ENCODE measurements at regions not wholly inside any gene's neighbourhood (a gene's known extent, or its start where the extent isn't known, plus 50 kb on each side); places are given as distances from the start of the nearest gene placed in this dataset.

GRCh38 chr7:121456785-121457359 is 60.8 kb upstream of the FAM3C start:
- Histone ChIP-seq H4K5ac (ENCODE audit: low read length) (no peak overlapping the region), H3K27ac (ENCODE audit: low read depth, low read length) (no peak overlapping the region), H2BK120ac (ENCODE audit: low read depth, low read length) (no peak overlapping the region), H3K79me2 (ENCODE audit: control insufficient read depth, insufficient read depth, low read length) (no peaks in the 10 kb centered on the region), H3K79me1 (ENCODE audit: low read length) (no peaks in the 10 kb centered on the region), H3K56ac (ENCODE audit: low read length) (no peak overlapping the region), H2BK5ac (ENCODE audit: low read length) (no peak overlapping the region), H3K4me2 (ENCODE audit: low read length) (no peak overlapping the region), H3K9ac (ENCODE audit: low read length) (no peak overlapping the region), H3K27me3 (ENCODE audit: insufficient read depth, low read length, poor library complexity) (no peaks in the 10 kb centered on the region), H4K8ac (ENCODE audit: low read depth, low read length) (no peak overlapping the region), H2AK5ac (ENCODE audit: low read length) (no peak overlapping the region), H3K4me1 (ENCODE audit: control insufficient read depth, low read depth, low read length) (peaks cover 1% of the 10 kb centered on the region), H3K18ac (ENCODE audit: low read length) (no peak overlapping the region), H3K4ac (ENCODE audit: low read depth, low read length) (no peak overlapping the region), H3K23ac (ENCODE audit: low read length) (no peak overlapping the region), H3K4me3 (ENCODE audit: low read length) (no peak overlapping the region), H2BK15ac (replicated peaks; ENCODE audit: low read depth) (no peak overlapping the region), H3K36me3 (ENCODE audit: control insufficient read depth, insufficient read depth, low read length) (no peaks in the 10 kb centered on the region)
- WGBS (ENCODE audit: extremely low coverage, insufficient coverage, low lambda C conversion rate): no CpG with 5 or more reads among the region's 3 CpGs
- no peak for DNase-seq

GRCh38 chr7:121456015-121456414 is 59.9 kb upstream of the FAM3C start:
- Histone ChIP-seq H3K4ac (ENCODE audit: low read depth, low read length) (no peak overlapping the region), H3K27ac (ENCODE audit: low read depth, low read length) (no peak overlapping the region), H3K56ac (ENCODE audit: low read length) (no peak overlapping the region), H3K79me1 (ENCODE audit: low read length) (no peaks in the 10 kb centered on the region), H3K18ac (ENCODE audit: low read length) (no peak overlapping the region), H2BK120ac (ENCODE audit: low read depth, low read length) (no peak overlapping the region), H2AK5ac (ENCODE audit: low read length) (no peak overlapping the region), H3K4me2 (ENCODE audit: low read length) (no peak overlapping the region), H4K8ac (ENCODE audit: low read depth, low read length) (no peak overlapping the region), H3K4me3 (ENCODE audit: low read length) (no peak overlapping the region), H3K9ac (ENCODE audit: low read length) (no peak overlapping the region), H3K79me2 (ENCODE audit: control insufficient read depth, insufficient read depth, low read length) (no peaks in the 10 kb centered on the region), H2BK15ac (replicated peaks; ENCODE audit: low read depth) (no peak overlapping the region), H2BK5ac (ENCODE audit: low read length) (no peak overlapping the region), H4K5ac (ENCODE audit: low read length) (no peak overlapping the region), H3K4me1 (ENCODE audit: control insufficient read depth, low read depth, low read length) (peaks cover 1% of the 10 kb centered on the region), H3K36me3 (ENCODE audit: control insufficient read depth, insufficient read depth, low read length) (no peaks in the 10 kb centered on the region), H3K23ac (ENCODE audit: low read length) (no peak overlapping the region), H3K27me3 (ENCODE audit: insufficient read depth, low read length, poor library complexity) (no peaks in the 10 kb centered on the region)
- DNase-seq: no peak
- WGBS (ENCODE audit: extremely low coverage, insufficient coverage, low lambda C conversion rate): no CpG with 5 or more reads among the region's 1 CpG

GRCh38 chr7:121452389-121452788 is 56.3 kb upstream of the FAM3C start:
- Histone ChIP-seq H3K56ac (ENCODE audit: low read length) (no peak overlapping the region), H2BK15ac (replicated peaks; ENCODE audit: low read depth) (no peak overlapping the region), H3K18ac (ENCODE audit: low read length) (no peak overlapping the region), H3K4me3 (ENCODE audit: low read length) (no peak overlapping the region), H3K4me1 (ENCODE audit: control insufficient read depth, low read depth, low read length) (peaks cover 1% of the 10 kb centered on the region), H3K23ac (ENCODE audit: low read length) (no peak overlapping the region), H3K4ac (ENCODE audit: low read depth, low read length) (no peak overlapping the region), H2BK5ac (ENCODE audit: low read length) (no peak overlapping the region), H3K36me3 (ENCODE audit: control insufficient read depth, insufficient read depth, low read length) (no peaks in the 10 kb centered on the region), H3K9ac (ENCODE audit: low read length) (no peak overlapping the region), H3K79me2 (ENCODE audit: control insufficient read depth, insufficient read depth, low read length) (no peaks in the 10 kb centered on the region), H3K27ac (ENCODE audit: low read depth, low read length) (no peak overlapping the region), H2BK120ac (ENCODE audit: low read depth, low read length) (no peak overlapping the region), H3K27me3 (ENCODE audit: insufficient read depth, low read length, poor library complexity) (no peaks in the 10 kb centered on the region), H4K8ac (ENCODE audit: low read depth, low read length) (no peak overlapping the region), H3K79me1 (ENCODE audit: low read length) (no peaks in the 10 kb centered on the region), H4K5ac (ENCODE audit: low read length) (no peak overlapping the region), H2AK5ac (ENCODE audit: low read length) (no peak overlapping the region), H3K4me2 (ENCODE audit: low read length) (no peak overlapping the region)
- no peak for DNase-seq

- Histone ChIP-seq H4K8ac (ENCODE audit: low read depth, low read length) (no peak overlapping the region), H3K27ac (ENCODE audit: low read depth, low read length) (no peak overlapping the region), H3K18ac (ENCODE audit: low read length) (no peak overlapping the region), H2BK5ac (ENCODE audit: low read length) (no peak overlapping the region), H2BK120ac (ENCODE audit: low read depth, low read length) (no peak overlapping the region), H3K79me1 (ENCODE audit: low read length) (no peaks in the 10 kb centered on the region), H3K4ac (ENCODE audit: low read depth, low read length) (no peak overlapping the region), H3K27me3 (ENCODE audit: insufficient read depth, low read length, poor library complexity) (no peaks in the 10 kb centered on the region), H3K36me3 (ENCODE audit: control insufficient read depth, insufficient read depth, low read length) (no peaks in the 10 kb centered on the region), H3K4me3 (ENCODE audit: low read length) (no peak overlapping the region), H3K56ac (ENCODE audit: low read length) (no peak overlapping the region), H3K9ac (ENCODE audit: low read length) (no peak overlapping the region), H3K4me1 (ENCODE audit: control insufficient read depth, low read depth, low read length) (peaks cover 1% of the 10 kb centered on the region), H3K4me2 (ENCODE audit: low read length) (no peak overlapping the region), H2BK15ac (replicated peaks; ENCODE audit: low read depth) (no peak overlapping the region), H4K5ac (ENCODE audit: low read length) (no peak overlapping the region), H2AK5ac (ENCODE audit: low read length) (no peak overlapping the region), H3K23ac (ENCODE audit: low read length) (no peak overlapping the region), H3K79me2 (ENCODE audit: control insufficient read depth, insufficient read depth, low read length) (no peaks in the 10 kb centered on the region)
- no CpG with 5 or more reads among the region's 5 CpGs for WGBS (ENCODE audit: extremely low coverage, insufficient coverage, low lambda C conversion rate)
- no peak for DNase-seq
These were observed 55.4 kb upstream of the FAM3C start for GRCh38 chr7:121451367-121452094.

GRCh38 chr7:121450631-121451198 is 54.6 kb upstream of the FAM3C start:
- DNase-seq: no peak
- H3K79me1 ChIP-seq (ENCODE audit: low read length): no peaks in the 10 kb centered on the region
- no CpG with 5 or more reads among the region's 2 CpGs for WGBS (ENCODE audit: extremely low coverage, insufficient coverage, low lambda C conversion rate)

More at GRCh38 chr7:121450631-121451198, 54.6 kb upstream of the FAM3C start:
- Histone ChIP-seq H3K23ac (ENCODE audit: low read length) (no peak overlapping the region), H3K18ac (ENCODE audit: low read length) (no peak overlapping the region), H2BK15ac (replicated peaks; ENCODE audit: low read depth) (no peak overlapping the region), H3K4me1 (ENCODE audit: control insufficient read depth, low read depth, low read length) (no peaks in the 10 kb centered on the region), H4K5ac (ENCODE audit: low read length) (no peak overlapping the region), H3K4ac (ENCODE audit: low read depth, low read length) (no peak overlapping the region), H2BK120ac (ENCODE audit: low read depth, low read length) (no peak overlapping the region), H3K9ac (ENCODE audit: low read length) (no peak overlapping the region), H3K79me2 (ENCODE audit: control insufficient read depth, insufficient read depth, low read length) (no peaks in the 10 kb centered on the region), H3K27ac (ENCODE audit: low read depth, low read length) (no peak overlapping the region), H4K8ac (ENCODE audit: low read depth, low read length) (no peak overlapping the region), H3K36me3 (ENCODE audit: control insufficient read depth, insufficient read depth, low read length) (no peaks in the 10 kb centered on the region), H3K4me3 (ENCODE audit: low read length) (no peak overlapping the region), H2BK5ac (ENCODE audit: low read length) (no peak overlapping the region), H3K4me2 (ENCODE audit: low read length) (no peak overlapping the region), H3K56ac (ENCODE audit: low read length) (no peak overlapping the region), H2AK5ac (ENCODE audit: low read length) (no peak overlapping the region), H3K27me3 (ENCODE audit: insufficient read depth, low read length, poor library complexity) (no peaks in the 10 kb centered on the region)

Data from mesendoderm (in vitro differentiated cells).